ENCODE measurements at regions not wholly inside any gene's neighbourhood (a gene's known extent, or its start where the extent isn't known, plus 50 kb on each side); places are given as distances from the start of the nearest gene placed in this dataset.

- in situ Hi-C loops (cut with MboI; ENCODE audit: low sequenced_read_pairs, unreplicated experiment), result no loop called here
- TF ChIP-seq, protein P1, sequence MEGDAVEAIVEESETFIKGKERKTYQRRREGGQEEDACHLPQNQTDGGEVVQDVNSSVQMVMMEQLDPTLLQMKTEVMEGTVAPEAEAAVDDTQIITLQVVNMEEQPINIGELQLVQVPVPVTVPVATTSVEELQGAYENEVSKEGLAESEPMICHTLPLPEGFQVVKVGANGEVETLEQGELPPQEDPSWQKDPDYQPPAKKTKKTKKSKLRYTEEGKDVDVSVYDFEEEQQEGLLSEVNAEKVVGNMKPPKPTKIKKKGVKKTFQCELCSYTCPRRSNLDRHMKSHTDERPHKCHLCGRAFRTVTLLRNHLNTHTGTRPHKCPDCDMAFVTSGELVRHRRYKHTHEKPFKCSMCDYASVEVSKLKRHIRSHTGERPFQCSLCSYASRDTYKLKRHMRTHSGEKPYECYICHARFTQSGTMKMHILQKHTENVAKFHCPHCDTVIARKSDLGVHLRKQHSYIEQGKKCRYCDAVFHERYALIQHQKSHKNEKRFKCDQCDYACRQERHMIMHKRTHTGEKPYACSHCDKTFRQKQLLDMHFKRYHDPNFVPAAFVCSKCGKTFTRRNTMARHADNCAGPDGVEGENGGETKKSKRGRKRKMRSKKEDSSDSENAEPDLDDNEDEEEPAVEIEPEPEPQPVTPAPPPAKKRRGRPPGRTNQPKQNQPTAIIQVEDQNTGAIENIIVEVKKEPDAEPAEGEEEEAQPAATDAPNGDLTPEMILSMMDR (IDR thresholded peaks at IDR 0.05; ENCODE audit: borderline replicate concordance, control extremely low read depth, extremely low read depth, insufficient read depth, missing control alignments), result no peak
- no peak for DNase-seq (ENCODE audit: low spot score)
Observed at GRCh38 chr13:104847922-104848321, 1687.5 kb downstream of the EFNB2 start.

GRCh38 chr13:104843401-104843800 is 1692.1 kb downstream of the EFNB2 start:
- no peak for DNase-seq (ENCODE audit: low spot score)
- TF ChIP-seq, protein P1 (IDR thresholded peaks at IDR 0.05; ENCODE audit: borderline replicate concordance, control extremely low read depth, extremely low read depth, insufficient read depth, missing control alignments), result no peak
- in situ Hi-C loops (cut with MboI; ENCODE audit: low sequenced_read_pairs, unreplicated experiment), result no loop called here

GRCh38 chr13:104841110-104841509 is 1694.4 kb downstream of the EFNB2 start:
- no peak for DNase-seq (ENCODE audit: low spot score)
- TF ChIP-seq, protein P1 (IDR thresholded peaks at IDR 0.05; ENCODE audit: borderline replicate concordance, control extremely low read depth, extremely low read depth, insufficient read depth, missing control alignments), result no peak
- in situ Hi-C loops (cut with MboI; ENCODE audit: low sequenced_read_pairs, unreplicated experiment), result no loop called here

DNA sequence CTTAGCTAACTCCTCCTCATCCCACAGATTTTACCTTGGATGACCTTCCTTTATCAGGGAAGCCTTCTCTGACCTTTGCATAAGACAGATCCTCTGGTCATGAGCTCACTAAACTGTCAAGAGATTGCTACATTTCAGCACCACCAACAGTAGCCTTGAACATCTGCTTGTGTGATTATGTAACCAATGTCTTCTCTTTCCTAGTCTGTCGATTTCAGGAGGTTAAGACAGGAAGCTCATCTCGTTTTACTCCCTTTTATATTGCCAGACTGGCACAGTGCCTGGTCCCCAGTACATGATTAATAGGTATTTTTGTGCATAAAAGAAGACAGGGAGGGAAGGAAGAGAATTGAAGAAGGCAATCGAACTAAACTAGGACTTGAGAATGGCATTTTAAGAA is 1697.7 kb downstream of the EFNB2 start:
- no peak for DNase-seq (ENCODE audit: low spot score)
- in situ Hi-C loops (cut with MboI; ENCODE audit: low sequenced_read_pairs, unreplicated experiment), result no loop called here
- TF ChIP-seq, protein P1 (IDR thresholded peaks at IDR 0.05; ENCODE audit: borderline replicate concordance, control extremely low read depth, extremely low read depth, insufficient read depth, missing control alignments), result no peak

DNA sequence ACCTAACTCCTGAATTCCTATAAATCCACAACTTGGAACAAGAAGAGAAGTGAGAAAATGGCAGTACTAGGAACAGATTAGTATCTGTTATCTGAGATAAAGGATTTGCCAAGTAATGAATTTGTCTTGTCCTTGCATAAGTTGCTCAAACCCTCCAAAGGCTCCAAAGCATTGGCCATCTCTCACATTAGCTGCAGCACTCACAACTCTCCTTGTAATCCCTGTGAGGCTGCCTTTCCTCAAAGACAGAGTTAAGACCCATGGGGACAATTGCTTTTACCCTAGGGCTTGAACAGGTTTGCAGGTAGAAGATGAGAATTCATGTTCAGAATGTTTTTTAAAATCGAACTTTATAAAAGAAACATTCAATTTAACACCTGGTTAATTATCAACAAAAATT is 1702.2 kb downstream of the EFNB2 start:
- TF ChIP-seq, protein P1 (IDR thresholded peaks at IDR 0.05; ENCODE audit: borderline replicate concordance, control extremely low read depth, extremely low read depth, insufficient read depth, missing control alignments), result no peak
- no peak for DNase-seq (ENCODE audit: low spot score)
- in situ Hi-C loops (cut with MboI; ENCODE audit: low sequenced_read_pairs, unreplicated experiment), result no loop called here

GRCh38 chr13:104832231-104832630 is 1703.2 kb downstream of the EFNB2 start:
- TF ChIP-seq, protein P1 (IDR thresholded peaks at IDR 0.05; ENCODE audit: borderline replicate concordance, control extremely low read depth, extremely low read depth, insufficient read depth, missing control alignments), result no peak
- no peak for DNase-seq (ENCODE audit: low spot score)
- in situ Hi-C loops (cut with MboI; ENCODE audit: low sequenced_read_pairs, unreplicated experiment), result no loop called here

DNA sequence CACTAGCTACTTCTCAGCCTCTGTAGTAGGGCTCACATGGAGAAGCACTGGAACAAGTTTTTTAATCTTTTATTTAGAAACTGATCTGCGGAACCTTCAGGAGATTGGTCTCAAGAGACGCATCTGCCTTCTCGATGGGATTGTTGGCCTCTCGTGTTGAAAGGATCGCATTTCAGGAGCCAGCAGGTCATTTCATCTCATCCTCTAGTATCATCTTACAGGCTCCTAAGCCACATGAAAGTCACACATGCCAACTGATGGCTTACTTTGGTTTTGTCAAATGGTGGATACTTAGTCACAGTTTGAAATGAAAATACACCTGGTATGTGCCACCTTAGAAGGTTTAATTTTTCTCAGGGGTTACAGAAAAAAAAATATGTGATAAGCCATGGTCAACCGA is 1703.6 kb downstream of the EFNB2 start:
- in situ Hi-C loops (cut with MboI; ENCODE audit: low sequenced_read_pairs, unreplicated experiment), result no loop called here
- DNase-seq (ENCODE audit: low spot score), result no peak
- TF ChIP-seq, protein P1 (IDR thresholded peaks at IDR 0.05; ENCODE audit: borderline replicate concordance, control extremely low read depth, extremely low read depth, insufficient read depth, missing control alignments), result no peak

Measured in GM13976 (cell line).